ENCODE measurements at regions not wholly inside any gene's neighbourhood (a gene's known extent, or its start where the extent isn't known, plus 50 kb on each side); places are given as distances from the start of the nearest gene placed in this dataset.
A peak's percentile ranks its signal among the peaks of the same experiment; 100 is the strongest.

- no peak for DNase-seq
Measured at GRCh38 chr2:12934146-12934756, 217.5 kb downstream of the TRIB2 start.

GRCh38 chr2:12935222-12935621 is 218.5 kb downstream of the TRIB2 start:
- no peak for DNase-seq

GRCh38 chr2:12935796-12936195 is 219.1 kb downstream of the TRIB2 start:
- no peak for DNase-seq

- no peak for DNase-seq
Measured at GRCh38 chr2:12941203-12941602, 224.5 kb downstream of the TRIB2 start.

- DNase-seq, result no peak
Measured at GRCh38 chr2:12948231-12948960, 231.7 kb downstream of the TRIB2 start.

- no peak for DNase-seq
Measured at GRCh38 chr2:12948961-12949353, 232.2 kb downstream of the TRIB2 start.

- DNase-seq, result no peak
Measured at GRCh38 chr2:12949406-12949805, 232.7 kb downstream of the TRIB2 start.

- no peak for DNase-seq
Measured at GRCh38 chr2:12950174-12950573, 233.4 kb downstream of the TRIB2 start.

GRCh38 chr2:12950957-12951656 is 234.4 kb downstream of the TRIB2 start:
- peak; percentile 61 for DNase-seq

- no peak for DNase-seq
Measured at GRCh38 chr2:12951657-12951973, 234.9 kb downstream of the TRIB2 start.

- DNase-seq, result no peak
Measured at GRCh38 chr2:12953596-12953995, 236.9 kb downstream of the TRIB2 start.

GRCh38 chr2:12955864-12956263 is 239.1 kb downstream of the TRIB2 start:
- DNase-seq, result no peak

- DNase-seq, result no peak
Measured at GRCh38 chr2:12957251-12957650, 240.5 kb downstream of the TRIB2 start.

GRCh38 chr2:12959935-12960334 is 243.2 kb downstream of the TRIB2 start:
- DNase-seq, result no peak

- DNase-seq, result no peak
Measured at GRCh38 chr2:12960671-12961070, 243.9 kb downstream of the TRIB2 start.

- peak; percentile 58 for DNase-seq
Measured at GRCh38 chr2:12964904-12965539, 248.3 kb downstream of the TRIB2 start.

GRCh38 chr2:12965540-12966269 is 249.0 kb downstream of the TRIB2 start:
- no peak for DNase-seq

GRCh38 chr2:12967804-12968203 is 251.1 kb downstream of the TRIB2 start:
- no peak for DNase-seq

- no peak for DNase-seq
Measured at GRCh38 chr2:12968399-12968798, 251.7 kb downstream of the TRIB2 start.

GRCh38 chr2:12970861-12971260 is 254.1 kb downstream of the TRIB2 start:
- peak; percentile 66 for DNase-seq

- no peak for DNase-seq
Measured at GRCh38 chr2:12971581-12972365, 255.0 kb downstream of the TRIB2 start.

Data from islet precursor cell (in vitro differentiated cells).